ENCODE measurements at regions not wholly inside any gene's neighbourhood (a gene's known extent, or its start where the extent isn't known, plus 50 kb on each side); places are given as distances from the start of the nearest gene placed in this dataset.
"Not testable (repeated sequence)": the region's sequence is repeated elsewhere in the genome, so short reads cannot be mapped to it uniquely, and the experiment has no call there.

- in situ Hi-C loops (cut with MboI; ENCODE audit: low sequenced_read_pairs, unreplicated experiment) = no loop called here
- TF ChIP-seq CTCF (IDR thresholded peaks at IDR 0.05; ENCODE audit: borderline replicate concordance, control extremely low read depth, extremely low read depth, insufficient read depth, missing control alignments) = no peak
- DNase-seq (ENCODE audit: low spot score) = no peak
These were observed 157.3 kb upstream of the CHAC2 start for GRCh38 chr2:53610260-53610659.

- TF ChIP-seq CTCF (IDR thresholded peaks at IDR 0.05; ENCODE audit: borderline replicate concordance, control extremely low read depth, extremely low read depth, insufficient read depth, missing control alignments) = no peak
- DNase-seq (ENCODE audit: low spot score) = no peak
- in situ Hi-C loops (cut with MboI; ENCODE audit: low sequenced_read_pairs, unreplicated experiment) = no loop called here
These were observed 158.1 kb upstream of the CHAC2 start for GRCh38 chr2:53609551-53609950.

- DNase-seq (ENCODE audit: low spot score) = no peak
- in situ Hi-C loops (cut with MboI; ENCODE audit: low sequenced_read_pairs, unreplicated experiment) = no loop called here
- TF ChIP-seq CTCF (IDR thresholded peaks at IDR 0.05; ENCODE audit: borderline replicate concordance, control extremely low read depth, extremely low read depth, insufficient read depth, missing control alignments) = no peak
These were observed 159.3 kb upstream of the CHAC2 start for GRCh38 chr2:53608293-53608692.

- in situ Hi-C loops (cut with MboI; ENCODE audit: low sequenced_read_pairs, unreplicated experiment) = no loop called here
- no peak for TF ChIP-seq CTCF (IDR thresholded peaks at IDR 0.05; ENCODE audit: borderline replicate concordance, control extremely low read depth, extremely low read depth, insufficient read depth, missing control alignments)
- no peak for DNase-seq (ENCODE audit: low spot score)
These were observed 166.8 kb upstream of the CHAC2 start for GRCh38 chr2:53600815-53601214.

GRCh38 chr2:53586733-53587612 lies 180.6 kb upstream of the CHAC2 start:
- in situ Hi-C loops (cut with MboI; ENCODE audit: low sequenced_read_pairs, unreplicated experiment); DNase-seq (ENCODE audit: low spot score): not testable (repeated sequence)

GRCh38 chr2:53584986-53585385 lies 182.6 kb upstream of the CHAC2 start:
- in situ Hi-C loops (cut with MboI; ENCODE audit: low sequenced_read_pairs, unreplicated experiment) = no loop called here
- no peak for TF ChIP-seq CTCF (IDR thresholded peaks at IDR 0.05; ENCODE audit: borderline replicate concordance, control extremely low read depth, extremely low read depth, insufficient read depth, missing control alignments)
- no peak for DNase-seq (ENCODE audit: low spot score)

GRCh38 chr2:53583583-53583982 lies 184.0 kb upstream of the CHAC2 start:
- TF ChIP-seq CTCF (IDR thresholded peaks at IDR 0.05; ENCODE audit: borderline replicate concordance, control extremely low read depth, extremely low read depth, insufficient read depth, missing control alignments) = no peak
- no peak for DNase-seq (ENCODE audit: low spot score)
- in situ Hi-C loops (cut with MboI; ENCODE audit: low sequenced_read_pairs, unreplicated experiment) = no loop called here
